HG03469 (cell line): ENCODE measurements at regions not wholly inside any gene's neighbourhood (a gene's known extent, or its start where the extent isn't known, plus 50 kb on each side); places are given as distances from the start of the nearest gene placed in this dataset.

Experiments used
- ATAC-seq: cut with Tn5 transposase; IDR thresholded peaks from one replicate; pipeline ENCODE4 v1.9.1; 2021; ENCODE audit warnings: mild to moderate bottlenecking, moderate library complexity, moderate number of reproducible peaks; ENCODE audit not compliant: unreplicated experiment

- ATAC-seq = no peak
Observed at GRCh38 chrX:76228499-76228898, 55.6 kb downstream of the PBDC1 start.

- no peak for ATAC-seq
Observed at GRCh38 chrX:76248901-76249300, 76.0 kb downstream of the PBDC1 start.

DNA sequence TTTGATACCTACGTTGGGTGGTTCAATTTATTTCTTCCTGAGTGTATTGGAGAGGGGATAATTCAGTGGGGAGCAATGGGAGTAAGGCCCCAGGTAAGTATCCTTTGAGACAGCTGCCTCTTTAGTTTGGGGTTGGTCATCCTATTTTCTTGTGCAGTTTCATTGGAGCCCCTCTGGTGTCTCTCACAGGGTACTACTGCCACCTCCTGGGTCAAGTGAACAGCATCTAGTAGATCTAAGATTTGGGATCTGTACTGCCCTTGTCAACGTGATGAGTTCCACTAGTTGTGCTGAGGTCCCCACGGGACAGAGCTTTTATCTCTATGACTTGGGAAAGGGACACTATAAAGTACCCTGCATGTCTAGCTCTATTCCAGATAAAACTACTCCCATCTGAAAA, 80.6 kb downstream of the PBDC1 start:
- peak; percentile 80 for ATAC-seq

- no peak for ATAC-seq
Observed at GRCh38 chrX:76279007-76279406, 106.1 kb downstream of the PBDC1 start.
